Pancreas (tissue), 10 donors: ENCODE measurements at regions not wholly inside any gene's neighbourhood (a gene's known extent, or its start where the extent isn't known, plus 50 kb on each side); places are given as distances from the start of the nearest gene placed in this dataset.
"Not testable (repeated sequence)": the region's sequence is repeated elsewhere in the genome, so short reads cannot be mapped to it uniquely, and the experiment has no call there.

Experiments
- ATAC-seq, 4 donors: fragments of 200-7000 bp; cut with Tn5 transposase; one replicate each; pipeline versions ENCODE4 v1.8.0 to v1.9.1; 2020; ENCODE audit warnings: mild to moderate bottlenecking in 4 of 4, moderate library complexity in 4 of 4
- DNase-seq, 6 donors: peaks; one replicate each; pipeline ENCODE4 v3.0.0-alpha.2; 2020
- FAIRE-seq: peaks from 2 replicates; lab custom pipeline; 2012; peaks lifted over from hg19 to GRCh38; lab: Jason Lieb, UNC
- H3K27ac ChIP-seq, 4 donors: fragments of 200-600 bp; sonication (generic); 1 replicate in 3 of 4; 2 replicates in 1 of 4; pipeline versions ENCODE4 v1.5.0 to v1.8.0; 2020
- H3K27me3 ChIP-seq, 4 donors: fragments of 200-600 bp; one replicate each; pipeline ENCODE4 v1.8.0; 2021
- H3K36me3 ChIP-seq, 3 donors: fragments of 200-600 bp; sonication (generic) in 1 of 3; one replicate each; pipeline versions ENCODE4 v1.5.0 to v1.8.0; 2020 to 2021
- H3K4me1 ChIP-seq, 3 donors: fragments of 200-600 bp; one replicate each; pipeline ENCODE4 v1.8.0; 2021
- H3K4me3 ChIP-seq, 4 donors: fragments of 200-600 bp; sonication (generic) in 2 of 4; one replicate each; pipeline versions ENCODE4 v1.5.0 to v1.8.0; 2020 to 2021
- H3K9me3 ChIP-seq, 4 donors: fragments of 200-600 bp; one replicate each; pipeline ENCODE4 v1.8.0; 2021
- CTCF ChIP-seq, 4 donors: fragments of 200-600 bp; sonication (generic) in 3 of 4; IDR thresholded peaks; one replicate each; pipeline versions ENCODE4 v1.5.0 to v1.8.0; 2021; ENCODE audit warnings: antibody characterized with exemption in 4 of 4
- WGBS, 2 donors: extraction: QIAGEN DNeasy Blood & Tissue Kit; methylation state at CpG; one replicate each; pipeline ENCODE4 v1.1.7; 2013; 5-methylcytosine and 5-hydroxymethylcytosine counted together
- intact Hi-C, 3 donors: fragments of 100-400 bp; cut with DNase I; formaldehyde crosslinking; loops; one replicate each; pipeline versions ENCODE4 v1.11.1 to v1.14.2; 2022
- donor health status: healthy with polysubstance abuse.
- donor health status: DM: no; HTN: no; CAD: no; lungs with moderate emphysema.
- donor health status: DM: no; HTN: no; CAD: no.
- donor health status: control.
- donor health status: control.
- donor health status: Bipolar disorder and iron deficiency.
- donor health status: DM: yes; HTN: yes; CAD: no.
- donor health status: DM: no; HTN: no; CAD: no.
- donor health status: DM: no; HTN: no; CAD: no.
- donor health status: DM: yes; HTN: yes; CAD: no.

GRCh38 chr18:35892118-35892517 is 80.4 kb upstream of the RMP24 start:
- Histone ChIP-seq H3K9me3 (no peaks in the 10 kb centered on the region), H3K4me3 (no peak overlapping the region), H3K27me3 (no peaks in the 10 kb centered on the region), H3K4me1 (no peaks in the 10 kb centered on the region), H3K36me3 (no peaks in the 10 kb centered on the region), H3K27ac (no peak overlapping the region)
- DNase-seq (no peak), ATAC-seq (no peak), FAIRE-seq (no peak)
- intact Hi-C loops = no loop called here
- TF ChIP-seq CTCF (IDR thresholded peaks at IDR 0.05) = no peak

GRCh38 chr18:35897481-35897880 is 75.0 kb upstream of the RMP24 start:
- intact Hi-C loops, H3K27me3 ChIP-seq, FAIRE-seq, H3K27ac ChIP-seq, ATAC-seq, DNase-seq, H3K4me3 ChIP-seq, H3K9me3 ChIP-seq, H3K4me1 ChIP-seq, H3K36me3 ChIP-seq: not testable (repeated sequence)
- 80 to 85% methylated on average over 13 of the region's 13 CpGs for WGBS, 2 donors

DNA sequence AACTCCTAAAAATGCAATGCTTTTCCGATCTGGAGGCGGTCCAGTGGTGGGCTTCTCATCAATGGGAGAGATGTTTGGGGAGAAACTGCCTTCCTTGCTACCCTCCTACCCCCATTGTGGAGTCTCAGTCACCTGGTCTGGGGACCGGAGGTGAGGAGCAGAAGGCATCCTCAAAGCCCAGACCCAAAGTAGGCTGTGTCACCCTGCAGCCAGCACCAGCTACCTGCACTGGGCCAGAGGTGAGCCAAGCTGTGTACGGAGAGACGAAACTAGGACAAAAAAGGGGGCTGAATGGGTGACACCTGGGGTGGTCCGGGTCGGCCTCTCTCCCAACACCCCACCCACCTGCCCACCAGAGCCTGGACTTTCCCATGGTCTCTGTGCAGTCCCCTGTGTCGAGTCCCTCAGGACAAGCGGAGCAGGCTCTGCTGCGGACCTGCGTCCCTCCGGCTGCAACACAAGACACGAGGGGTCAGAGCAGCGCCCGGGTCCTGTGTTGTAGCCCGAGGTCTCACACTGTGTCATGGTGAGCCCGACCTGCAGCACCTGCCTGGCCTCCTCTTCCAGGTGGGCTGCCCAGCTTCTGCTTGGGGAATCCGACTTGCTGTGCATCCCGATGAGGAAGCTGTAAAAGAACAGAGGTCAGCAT is 68.0 kb upstream of the RMP24 start:
- Histone ChIP-seq H3K4me3 (no peak overlapping the region), H3K4me1 (no peaks in the 10 kb centered on the region), H3K27ac (no peak overlapping the region), H3K36me3 (no peaks in the 10 kb centered on the region), H3K9me3 (no peaks in the 10 kb centered on the region), H3K27me3 (no peaks in the 10 kb centered on the region)
- 68 to 73% methylated on average over 19 of the region's 19 CpGs for WGBS, 2 donors
- FAIRE-seq (no peak), ATAC-seq (no peak), DNase-seq (peak in 1 of 6 donors; percentile 52)
- intact Hi-C loops = no loop called here
- TF ChIP-seq CTCF (IDR thresholded peaks at IDR 0.05) = no peak

GRCh38 chr18:35905436-35905835 is 67.0 kb upstream of the RMP24 start:
- no peaks in the 10 kb centered on the region for H3K36me3 ChIP-seq
- H3K4me1 ChIP-seq = no peaks in the 10 kb centered on the region
- no peak for TF ChIP-seq CTCF (IDR thresholded peaks at IDR 0.05)
- intact Hi-C loops = no loop called here
- FAIRE-seq (no peak), ATAC-seq (no peak), DNase-seq (no peak)
- H3K9me3 ChIP-seq = no peaks in the 10 kb centered on the region
- 84 to 85% methylated on average over 10 of the region's 10 CpGs for WGBS, 2 donors
- no peak overlapping the region for H3K4me3 ChIP-seq
- no peak overlapping the region for H3K27ac ChIP-seq
- no peaks in the 10 kb centered on the region for H3K27me3 ChIP-seq

- DNase-seq, H3K9me3 ChIP-seq, H3K4me1 ChIP-seq, H3K36me3 ChIP-seq, ATAC-seq, H3K27ac ChIP-seq, FAIRE-seq, H3K4me3 ChIP-seq, intact Hi-C loops, H3K27me3 ChIP-seq: not testable (repeated sequence)
- WGBS, 2 donors = 63 to 88% methylated on average over 1 of the region's 3 CpGs
Observed at GRCh38 chr18:35906291-35906690, 66.2 kb upstream of the RMP24 start.

- no peak for DNase-seq
Observed at GRCh38 chr18:35910327-35910726, 62.2 kb upstream of the RMP24 start.

More at GRCh38 chr18:35910327-35910726, 62.2 kb upstream of the RMP24 start:
- intact Hi-C loops = no loop called here
- ATAC-seq = no peak
- H3K9me3 ChIP-seq = no peaks in the 10 kb centered on the region
- TF ChIP-seq CTCF (IDR thresholded peaks at IDR 0.05) = no peak
- H3K4me1 ChIP-seq = no peaks in the 10 kb centered on the region
- H3K27me3 ChIP-seq = no peaks in the 10 kb centered on the region
- H3K36me3 ChIP-seq = no peaks in the 10 kb centered on the region
- no peak for FAIRE-seq
- H3K27ac ChIP-seq = no peak overlapping the region
- no peak overlapping the region for H3K4me3 ChIP-seq
